Head of caudate nucleus (tissue), 42 donors: ENCODE measurements at regions not wholly inside any gene's neighbourhood (a gene's known extent, or its start where the extent isn't known, plus 50 kb on each side); places are given as distances from the start of the nearest gene placed in this dataset.
"Not testable (repeated sequence)": the region's sequence is repeated elsewhere in the genome, so short reads cannot be mapped to it uniquely, and the experiment has no call there.

ENCODE experiments used
- DNase-seq, 42 donors: peaks; one replicate each; pipeline versions ENCODE4 v3.0.0 to v3.0.0-alpha.2; 2020 to 2021; ENCODE audit warnings: mixed read lengths in 7 of 42
- intact Hi-C: fragments of 100-400 bp; cut with DNase I; formaldehyde crosslinking; loops from one replicate; pipeline ENCODE4 v1.15.0; 2022

GRCh38 chr5:25418319-25418859, 773.6 kb upstream of the CDH10 start:
- no peak for DNase-seq
- intact Hi-C loops, result no loop called here

GRCh38 chr5:25416960-25417359, 772.2 kb upstream of the CDH10 start:
- no peak for DNase-seq
- intact Hi-C loops, result no loop called here

- intact Hi-C loops, result no loop called here
- no peak for DNase-seq
Observed at GRCh38 chr5:25415970-25416369, 771.2 kb upstream of the CDH10 start.

GRCh38 chr5:25414742-25415141, 770.0 kb upstream of the CDH10 start:
- DNase-seq, result no peak
- intact Hi-C loops, result no loop called here

GRCh38 chr5:25412116-25412661, 767.4 kb upstream of the CDH10 start:
- intact Hi-C loops, result no loop called here
- DNase-seq, result no peak

GRCh38 chr5:25407365-25407764, 762.6 kb upstream of the CDH10 start:
- DNase-seq, intact Hi-C loops: not testable (repeated sequence)

GRCh38 chr5:25405850-25406249, 761.1 kb upstream of the CDH10 start:
- intact Hi-C loops, result no loop called here
- DNase-seq, result no peak

GRCh38 chr5:25399878-25400480, 755.2 kb upstream of the CDH10 start:
- intact Hi-C loops, result no loop called here
- no peak for DNase-seq

- DNase-seq, result no peak
- intact Hi-C loops, result no loop called here
Observed at GRCh38 chr5:25393957-25394356, 749.2 kb upstream of the CDH10 start.

GRCh38 chr5:25393256-25393655, 748.5 kb upstream of the CDH10 start:
- intact Hi-C loops, result no loop called here
- no peak for DNase-seq

GRCh38 chr5:25387953-25388352, 743.2 kb upstream of the CDH10 start:
- DNase-seq, result no peak
- intact Hi-C loops, result no loop called here

- intact Hi-C loops, result no loop called here
Observed at GRCh38 chr5:25362799-25363198, 718.0 kb upstream of the CDH10 start.

GRCh38 chr5:25358919-25359318, 714.1 kb upstream of the CDH10 start:
- DNase-seq, result no peak
- intact Hi-C loops, result no loop called here

More at GRCh38 chr5:25362799-25363198, 718.0 kb upstream of the CDH10 start:
- no peak for DNase-seq

- intact Hi-C loops, result no loop called here
Observed at GRCh38 chr5:25357605-25358004, 712.8 kb upstream of the CDH10 start.

GRCh38 chr5:25349746-25350145, 705.0 kb upstream of the CDH10 start:
- intact Hi-C loops, result no loop called here

More at GRCh38 chr5:25357605-25358004, 712.8 kb upstream of the CDH10 start:
- no peak for DNase-seq

GRCh38 chr5:25345240-25345771, 700.5 kb upstream of the CDH10 start:
- intact Hi-C loops, result no loop called here
- no peak for DNase-seq

More at GRCh38 chr5:25349746-25350145, 705.0 kb upstream of the CDH10 start:
- DNase-seq, result no peak

GRCh38 chr5:25339541-25339940, 694.8 kb upstream of the CDH10 start:
- intact Hi-C loops, result no loop called here
- DNase-seq, result no peak

GRCh38 chr5:25334350-25334749, 689.6 kb upstream of the CDH10 start:
- no peak for DNase-seq
- intact Hi-C loops, result no loop called here

GRCh38 chr5:25330721-25331120, 685.9 kb upstream of the CDH10 start:
- intact Hi-C loops, result no loop called here

GRCh38 chr5:25327172-25327571, 682.4 kb upstream of the CDH10 start:
- intact Hi-C loops, result no loop called here

More at GRCh38 chr5:25330721-25331120, 685.9 kb upstream of the CDH10 start:
- no peak for DNase-seq

GRCh38 chr5:25301836-25302235, 657.1 kb upstream of the CDH10 start:
- intact Hi-C loops, result no loop called here
- no peak for DNase-seq

More at GRCh38 chr5:25327172-25327571, 682.4 kb upstream of the CDH10 start:
- no peak for DNase-seq
